GOT3 (cell line): ENCODE measurements at regions not wholly inside any gene's neighbourhood (a gene's known extent, or its start where the extent isn't known, plus 50 kb on each side); places are given as distances from the start of the nearest gene placed in this dataset.
"Not testable (repeated sequence)": the region's sequence is repeated elsewhere in the genome, so short reads cannot be mapped to it uniquely, and the experiment has no call there.

Experiments
- DNase-seq: peaks from one replicate; lab custom pipeline; 2025; ENCODE audit warnings: mixed read lengths; lab: John Stamatoyannopoulos, UW

DNA sequence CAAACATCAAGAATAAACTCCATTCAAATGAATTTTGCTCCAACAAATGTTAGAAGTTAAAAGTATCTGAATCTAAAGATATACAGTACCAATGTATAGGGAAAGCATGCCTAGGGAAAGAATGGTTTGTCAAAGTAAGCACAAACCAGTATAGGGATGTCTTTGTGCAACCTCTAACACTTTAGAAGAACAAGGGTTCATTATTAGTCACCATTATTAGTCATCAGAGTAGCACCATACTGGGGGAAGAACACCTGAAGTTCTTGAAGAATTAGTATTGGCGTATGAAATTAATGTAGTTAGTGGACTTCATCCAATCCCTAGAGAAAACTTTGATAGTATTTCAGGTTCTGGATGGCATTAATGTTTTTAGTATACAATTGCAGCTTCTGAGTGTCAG, 943.7 kb downstream of the METTL15 start:
- DNase-seq = no peak

DNA sequence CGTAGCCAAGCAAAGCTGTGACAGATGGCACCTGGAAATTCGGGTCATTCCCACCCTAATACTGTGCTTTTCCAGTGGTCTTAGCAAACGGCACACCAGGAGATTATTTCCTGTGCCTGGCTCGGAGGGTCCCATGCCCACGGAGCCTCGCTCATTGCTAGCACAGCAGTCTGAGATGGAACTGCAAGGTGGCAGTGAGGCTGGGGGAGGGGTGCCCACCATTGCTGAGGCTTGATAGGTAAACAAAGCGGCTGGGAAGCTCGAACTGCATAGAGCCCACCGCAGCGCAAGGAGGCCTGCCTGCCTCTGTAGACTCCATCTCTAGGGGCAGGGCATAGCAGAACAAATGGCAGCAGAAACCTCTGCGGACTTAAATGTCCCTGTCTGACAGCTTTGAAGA, 942.8 kb downstream of the METTL15 start:
- DNase-seq = not testable (repeated sequence)

DNA sequence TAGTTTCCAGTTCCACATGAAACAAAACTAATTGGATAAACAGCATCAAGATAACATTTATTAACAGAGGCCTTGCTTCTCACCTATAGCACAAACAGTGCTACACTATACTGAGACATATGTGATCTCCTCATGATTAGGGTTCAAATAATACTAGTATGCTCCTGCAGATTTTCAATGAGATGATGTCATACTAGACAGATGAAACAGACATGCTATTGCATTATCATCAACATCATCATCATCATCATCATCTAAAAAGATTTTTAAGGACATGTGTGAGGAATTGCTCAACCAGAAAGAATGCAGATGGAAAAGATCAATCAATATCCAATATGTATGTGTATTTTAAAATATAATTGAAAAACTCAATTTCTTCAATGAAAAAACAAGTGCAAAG, 932.3 kb downstream of the METTL15 start:
- no peak for DNase-seq

DNA sequence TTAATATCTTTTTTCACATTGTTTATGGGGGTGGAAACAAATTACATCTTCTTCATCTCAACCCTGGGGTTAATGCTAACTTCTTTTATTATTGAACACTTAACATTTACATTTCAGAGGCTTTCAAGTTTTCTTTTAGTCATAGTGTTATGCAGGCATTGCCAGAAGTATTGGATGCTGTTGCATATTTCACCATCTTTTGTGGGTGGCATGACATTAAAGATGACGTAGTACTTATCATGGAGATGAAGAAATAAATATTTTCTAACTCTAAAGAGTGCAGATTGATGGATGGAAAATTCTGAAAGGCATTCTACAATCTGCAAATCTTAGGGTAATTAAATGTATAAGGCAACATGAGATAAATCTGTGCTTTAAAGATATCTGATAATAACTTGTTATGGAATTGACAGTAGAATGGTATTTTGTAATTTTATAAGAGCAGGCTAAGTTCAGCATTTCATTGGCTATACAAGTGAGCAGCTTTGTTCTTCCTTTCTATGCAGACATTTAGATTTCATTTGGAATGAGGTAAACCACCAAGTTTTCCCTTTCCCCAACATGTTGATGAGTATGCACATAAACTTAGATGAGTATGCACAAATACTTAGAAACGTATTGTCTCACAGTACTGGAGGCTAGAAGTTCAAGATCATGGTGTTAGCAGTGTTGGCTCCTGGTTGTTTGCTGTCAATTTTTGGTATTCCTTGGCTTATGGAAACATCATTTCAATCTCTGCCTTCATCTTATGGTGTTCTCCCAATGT, 924.4 kb downstream of the METTL15 start:
- DNase-seq = no peak

DNA sequence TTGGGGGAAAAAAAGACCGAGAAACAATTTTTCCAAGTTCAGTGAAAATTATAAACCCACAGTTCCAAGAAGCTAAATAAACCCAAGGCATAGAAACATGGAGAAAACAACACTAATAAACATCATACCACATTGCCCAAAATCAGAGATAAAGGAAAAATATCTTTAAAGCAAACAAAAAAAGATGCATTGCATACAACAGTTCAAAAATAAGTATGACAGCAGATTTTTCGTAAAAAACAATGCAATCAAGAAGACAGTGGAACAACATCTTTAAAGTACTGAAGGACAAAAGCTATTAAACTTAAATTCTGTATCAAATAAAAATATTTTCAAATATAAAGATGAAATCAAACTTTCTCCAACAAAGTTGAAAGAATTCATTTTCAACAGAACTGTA, 921.3 kb downstream of the METTL15 start:
- no peak for DNase-seq

DNA sequence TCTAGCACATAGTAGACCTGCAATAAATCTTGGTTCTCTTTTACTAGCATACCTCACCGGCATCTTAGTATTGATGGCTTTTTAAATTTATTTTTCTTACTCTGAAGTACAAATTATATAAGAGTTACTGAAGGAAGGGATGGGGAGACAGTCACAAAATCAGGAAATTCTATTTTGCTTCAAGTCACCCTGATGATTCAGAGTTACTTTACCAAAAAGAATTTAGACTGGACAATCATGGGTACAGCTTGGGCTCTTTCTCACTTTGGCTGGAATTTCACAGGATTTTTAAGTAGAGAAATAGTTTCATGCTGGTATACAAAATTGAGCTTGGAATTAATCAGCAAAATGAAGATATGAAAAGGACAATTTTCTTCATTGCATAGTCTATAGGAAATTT, 919.2 kb downstream of the METTL15 start:
- DNase-seq = no peak

DNA sequence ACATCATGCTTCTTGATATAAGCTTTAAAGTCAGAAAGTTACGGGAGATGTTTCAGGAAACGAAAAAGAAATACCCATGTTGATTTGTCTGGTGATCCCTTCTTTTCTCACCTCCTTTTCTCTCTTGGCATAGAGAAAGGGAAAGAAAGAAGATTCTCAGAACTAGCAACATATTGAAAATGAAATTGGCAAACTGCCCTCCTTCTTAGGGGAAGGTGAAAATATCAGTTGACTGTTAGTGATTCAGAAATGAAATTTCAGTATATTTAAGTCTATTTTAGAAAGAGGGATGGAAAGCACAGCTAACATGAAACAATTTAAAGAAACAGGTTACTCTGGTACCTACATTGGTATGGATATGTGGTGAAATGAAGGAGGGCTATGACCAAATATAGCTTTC, 918.1 kb downstream of the METTL15 start:
- DNase-seq = no peak

DNA sequence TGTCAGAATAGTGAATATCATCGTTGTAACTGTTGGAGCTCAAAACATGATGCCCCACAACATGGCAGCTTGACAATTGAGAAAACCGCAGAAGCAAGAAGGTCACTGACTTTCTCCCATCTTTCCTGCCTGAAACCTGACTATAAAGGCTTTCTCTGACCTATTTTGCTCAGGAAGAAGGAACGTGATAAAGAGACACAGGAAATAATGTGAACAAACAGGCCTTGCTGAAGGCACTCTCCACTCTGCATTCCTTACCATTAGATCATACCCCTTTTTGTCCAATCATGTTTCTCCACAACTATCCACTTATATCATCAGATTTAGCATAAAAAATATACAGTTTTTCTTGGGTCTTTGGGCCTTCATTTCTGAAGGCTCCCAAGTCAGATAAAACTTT, 916.8 kb downstream of the METTL15 start:
- DNase-seq = no peak

DNA sequence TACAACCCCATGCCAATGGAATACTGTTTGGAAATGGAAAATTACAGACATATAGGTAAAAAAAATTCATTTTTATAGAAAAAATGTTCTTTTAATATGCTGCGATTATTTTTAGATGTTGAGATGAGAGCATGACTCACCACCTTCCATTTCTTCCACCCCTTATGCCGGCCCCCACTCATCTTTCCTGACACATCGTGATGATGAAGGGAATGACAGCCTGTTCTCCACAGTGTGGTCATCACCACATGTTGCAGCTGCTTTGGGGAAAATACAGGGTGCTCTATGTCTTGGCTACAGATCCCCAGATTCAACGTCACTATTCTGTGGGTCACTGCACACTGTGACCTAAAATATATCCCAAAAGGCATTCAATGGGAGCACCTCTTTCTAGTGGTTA, 916.2 kb downstream of the METTL15 start:
- no peak for DNase-seq

DNA sequence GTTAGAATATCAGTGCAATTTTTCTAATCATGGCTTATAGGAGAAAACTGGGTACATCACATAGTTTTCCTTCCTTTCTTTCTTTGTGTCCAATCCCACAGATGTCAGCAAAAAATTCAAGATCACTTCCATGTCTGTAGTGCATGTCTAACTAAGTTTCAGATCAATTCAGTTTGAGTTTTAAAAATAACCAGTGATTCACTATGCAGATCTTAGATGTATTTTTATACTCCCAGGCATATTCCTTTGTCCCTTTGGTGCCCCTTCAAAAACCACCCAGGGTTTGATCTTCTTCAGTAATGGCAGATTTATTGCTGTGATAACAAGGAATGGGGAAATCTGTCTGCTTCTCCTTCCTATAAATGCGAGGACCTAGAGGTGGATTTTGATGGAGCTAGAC, 915.6 kb downstream of the METTL15 start:
- DNase-seq = no peak

DNA sequence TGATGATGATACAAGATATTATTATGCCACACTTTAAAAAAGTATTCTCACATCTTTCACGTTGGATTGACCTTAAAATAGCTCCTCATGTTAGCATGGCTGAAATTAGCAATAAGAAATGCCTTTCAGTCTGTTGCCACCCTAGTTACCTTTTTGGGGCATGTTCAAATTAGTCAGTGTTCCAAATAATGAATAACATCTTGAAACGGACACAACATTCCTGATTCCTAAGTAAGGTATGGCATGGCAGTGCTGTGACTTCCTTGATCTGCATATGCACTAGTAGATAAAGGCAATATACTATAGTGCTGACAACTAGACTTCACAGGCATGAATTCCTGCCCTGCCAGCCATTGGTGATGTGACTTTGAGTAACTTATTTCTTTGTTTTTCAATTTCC, 914.5 kb downstream of the METTL15 start:
- DNase-seq = no peak

DNA sequence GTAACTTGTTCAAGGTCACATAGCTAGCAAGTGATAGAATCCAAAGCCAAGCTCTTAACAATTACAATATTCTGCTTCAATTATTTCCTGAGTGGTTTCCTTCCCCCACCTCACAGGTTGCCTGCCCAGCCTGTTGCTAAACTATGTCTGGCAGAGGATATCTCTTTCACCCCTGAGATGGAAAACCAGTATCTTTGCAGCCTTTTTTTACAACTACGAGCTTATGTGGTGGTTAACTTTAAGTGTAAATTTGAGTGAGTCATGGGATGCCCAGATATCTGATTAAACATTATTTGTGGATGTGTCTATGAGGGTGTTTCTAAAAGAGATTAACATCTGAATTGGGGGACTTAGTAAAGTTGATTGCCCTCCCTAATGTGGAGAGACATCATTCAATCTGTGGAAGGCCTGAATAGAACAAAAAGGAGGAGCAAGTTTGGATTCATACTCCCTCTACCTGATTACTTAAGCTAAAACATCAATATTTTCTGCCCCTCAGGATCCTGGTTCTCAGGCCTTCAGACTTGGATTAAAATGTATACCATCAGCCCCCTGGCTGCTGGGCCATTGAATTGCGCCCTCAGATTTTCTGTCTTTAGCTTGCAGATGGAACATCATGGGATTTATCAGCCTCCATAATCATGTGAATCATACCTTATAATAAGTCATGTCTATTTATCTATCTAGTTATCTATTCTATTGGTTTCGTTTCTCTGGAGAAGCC, 911.9 kb downstream of the METTL15 start:
- no peak for DNase-seq

DNA sequence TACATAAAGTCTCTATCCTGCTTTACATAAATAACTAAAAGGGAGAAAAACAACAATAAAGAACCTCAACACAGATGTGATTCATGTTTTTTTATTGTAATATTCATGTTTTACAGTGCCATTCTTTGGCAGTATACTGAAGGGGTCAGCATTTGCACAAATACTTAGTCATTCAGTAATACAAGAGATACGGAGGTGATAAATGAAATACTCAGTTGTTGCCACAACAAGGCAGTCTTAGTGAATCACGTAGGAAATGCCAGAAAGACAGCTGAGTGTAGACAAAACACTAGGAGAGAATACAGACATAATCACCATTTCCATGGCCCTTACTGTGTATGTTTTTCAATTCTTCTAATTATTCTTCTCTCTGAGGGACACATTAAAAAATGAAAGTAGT, 910.4 kb downstream of the METTL15 start:
- no peak for DNase-seq

DNA sequence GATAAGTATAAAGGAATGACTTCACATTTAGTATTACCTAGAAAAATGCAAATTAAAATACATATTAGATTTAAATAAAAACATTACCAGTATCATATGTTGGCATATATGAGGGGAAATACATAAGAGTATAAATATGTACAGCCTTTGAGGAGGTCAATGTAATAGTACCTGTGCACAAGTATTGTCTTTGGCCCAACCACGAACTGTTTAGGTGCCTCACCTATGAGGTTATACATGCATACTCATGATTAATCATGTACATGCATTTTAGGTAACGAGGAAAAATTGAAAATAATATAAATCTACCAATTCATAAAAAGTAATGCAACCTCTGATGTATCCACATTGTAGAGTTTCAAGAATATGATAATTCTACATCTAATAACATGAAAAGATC, 909.8 kb downstream of the METTL15 start:
- DNase-seq = no peak

DNA sequence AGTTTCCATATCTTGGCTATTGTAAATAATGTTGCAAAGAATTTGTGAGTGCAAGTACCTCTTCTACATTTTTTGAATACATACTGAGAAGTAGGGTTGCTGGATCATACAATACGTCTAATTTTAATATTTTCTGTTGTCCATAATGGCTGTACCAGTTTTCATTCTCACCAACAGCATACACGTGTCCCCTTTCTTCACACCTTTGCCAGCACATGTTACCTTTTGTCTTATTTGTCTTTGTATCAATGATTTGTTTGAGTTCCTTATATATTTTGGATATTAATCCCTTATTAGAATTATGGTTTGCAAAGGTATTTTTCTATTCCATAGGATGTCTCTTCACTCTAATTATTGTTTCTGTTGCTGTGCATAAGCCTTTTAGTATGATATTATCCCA, 904.3 kb downstream of the METTL15 start:
- no peak for DNase-seq

DNA sequence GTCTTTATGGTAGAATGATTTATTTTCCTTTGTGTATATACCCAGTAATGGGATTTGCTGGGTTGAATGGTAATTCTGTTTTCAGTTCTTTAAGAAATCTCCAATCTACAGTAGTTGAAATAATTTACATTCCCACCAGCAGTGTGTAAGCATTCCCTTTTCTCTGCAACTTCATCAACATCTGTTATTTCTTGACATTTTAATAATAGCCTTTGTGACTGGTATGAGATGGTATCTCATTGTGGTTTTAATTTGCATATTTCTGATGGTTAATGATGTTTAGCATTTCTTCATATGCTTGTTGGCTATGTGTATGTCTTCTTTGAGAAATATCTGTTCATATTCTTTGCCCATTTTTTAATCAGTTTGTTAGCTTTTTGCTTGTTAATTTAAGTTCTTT, 901.2 kb downstream of the METTL15 start:
- DNase-seq = no peak

DNA sequence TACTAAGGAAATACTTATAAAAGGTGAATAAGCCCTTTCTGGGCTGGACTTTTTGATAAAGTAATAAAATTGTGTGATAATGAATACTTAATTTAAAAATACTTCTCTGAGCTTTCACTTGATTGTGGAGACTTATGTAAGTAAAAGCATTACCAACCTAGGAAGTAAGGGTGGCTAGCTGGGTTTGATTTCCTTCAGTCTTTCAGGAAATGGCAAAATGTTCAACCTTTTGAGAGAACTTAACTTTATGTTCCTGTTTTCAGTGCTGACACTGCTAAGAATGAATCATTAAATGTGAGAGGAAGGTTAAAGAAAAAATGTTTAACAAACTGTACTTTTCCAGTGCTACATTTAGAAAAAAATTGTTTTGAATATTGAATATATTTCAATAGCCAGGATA, 900.3 kb downstream of the METTL15 start:
- DNase-seq = no peak

DNA sequence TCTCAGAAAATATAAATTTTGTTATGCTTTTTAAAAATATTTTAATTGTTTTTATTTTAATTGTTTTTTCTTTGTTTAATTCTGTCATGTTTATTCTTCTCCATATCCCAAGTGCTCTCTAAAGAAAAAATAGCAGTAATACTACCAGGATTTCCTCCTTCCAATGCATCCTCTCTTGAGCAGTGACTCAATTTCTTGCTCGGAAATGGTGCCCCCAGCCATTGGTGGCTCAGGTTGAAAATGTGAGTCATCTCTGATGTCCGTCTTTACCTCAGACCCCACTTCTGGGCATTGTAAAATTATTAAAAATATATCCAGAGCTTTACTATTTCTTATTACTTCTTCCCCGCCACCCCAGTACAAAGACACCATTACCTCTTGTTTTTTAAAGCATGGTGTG, 898.5 kb downstream of the METTL15 start:
- DNase-seq = no peak

DNA sequence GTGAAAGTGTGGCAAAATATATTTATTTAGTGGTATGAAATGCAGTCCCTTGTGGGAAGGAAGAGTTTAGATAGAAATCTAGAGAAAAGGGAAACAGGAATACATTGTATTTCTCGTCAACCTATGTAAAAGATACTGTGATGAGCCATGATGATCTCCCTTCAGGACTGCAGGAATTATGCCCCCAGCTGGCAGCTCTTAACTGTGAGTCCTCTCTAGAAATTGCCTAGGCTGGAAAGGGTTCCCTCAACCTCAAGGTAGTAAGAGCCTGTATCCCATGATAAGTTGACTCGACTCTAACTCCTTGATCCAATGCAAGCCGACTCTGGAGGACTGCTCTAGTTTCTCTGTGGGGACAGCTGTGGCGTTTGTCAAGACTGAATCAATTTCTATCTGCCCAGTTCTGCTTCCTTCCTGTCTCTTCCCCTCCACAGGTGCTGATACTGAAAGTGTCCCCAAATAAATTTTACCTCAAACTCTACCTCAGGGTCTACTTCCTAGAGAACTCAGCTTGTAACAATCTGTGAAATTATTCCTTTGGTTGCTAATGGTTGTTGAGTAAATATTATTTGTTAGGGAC, 897.3 kb downstream of the METTL15 start:
- no peak for DNase-seq

DNA sequence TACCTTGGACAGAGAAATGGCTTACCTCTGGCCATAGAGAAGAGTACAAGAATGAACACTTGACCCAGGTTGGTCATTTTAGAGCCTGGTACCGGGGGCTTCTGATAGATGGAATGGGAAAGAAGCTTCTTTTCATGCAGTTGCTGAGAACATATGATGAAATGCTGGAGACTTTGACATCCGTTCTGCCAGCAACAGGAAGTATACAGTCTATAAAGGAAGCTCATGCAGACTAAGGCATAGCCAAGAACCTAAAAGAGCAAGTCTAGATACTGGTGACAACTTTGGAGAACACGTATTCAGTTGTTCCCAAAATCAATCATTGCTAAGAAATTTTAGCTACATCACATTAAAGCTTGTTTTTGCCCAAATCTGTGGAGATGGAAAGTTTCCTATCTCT, 894.6 kb downstream of the METTL15 start:
- DNase-seq = no peak

DNA sequence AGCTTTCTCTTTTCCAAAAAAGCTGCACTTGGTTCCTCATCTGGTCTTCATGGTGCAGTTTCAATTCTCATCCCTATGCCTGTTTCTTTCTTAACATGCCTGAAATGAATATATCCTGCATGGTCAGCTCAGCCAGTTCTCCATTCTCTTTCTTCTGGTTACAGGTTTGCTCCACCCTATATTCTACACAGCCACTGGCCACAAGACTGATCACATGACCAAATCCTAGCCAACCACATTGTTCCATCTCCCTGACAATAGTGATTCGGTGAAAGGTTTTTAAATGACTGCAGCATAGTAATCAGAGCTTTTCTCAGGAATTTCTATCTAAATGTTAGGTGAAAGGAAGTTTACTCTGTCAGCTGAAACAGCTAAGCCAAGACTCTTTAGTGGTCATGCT, 891.4 kb downstream of the METTL15 start:
- DNase-seq = no peak

DNA sequence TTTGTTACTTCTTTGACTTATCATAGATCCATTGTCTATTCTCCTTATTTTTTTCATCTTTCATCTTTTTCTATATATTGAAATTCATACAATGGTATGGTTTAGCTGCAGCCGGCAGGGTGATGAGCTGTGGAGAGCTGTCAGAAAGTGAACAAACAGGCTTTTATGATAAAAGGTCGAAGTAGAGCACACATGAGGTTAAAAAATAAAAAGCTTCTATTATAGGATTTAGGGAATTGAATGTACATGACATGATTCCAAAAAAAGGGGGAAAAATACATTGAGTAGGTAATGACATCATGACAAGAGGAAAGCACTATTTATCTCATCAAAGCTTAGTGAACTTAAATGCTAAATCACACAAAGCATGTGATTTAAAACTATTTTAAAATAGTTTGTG, 884.8 kb downstream of the METTL15 start:
- no peak for DNase-seq

DNA sequence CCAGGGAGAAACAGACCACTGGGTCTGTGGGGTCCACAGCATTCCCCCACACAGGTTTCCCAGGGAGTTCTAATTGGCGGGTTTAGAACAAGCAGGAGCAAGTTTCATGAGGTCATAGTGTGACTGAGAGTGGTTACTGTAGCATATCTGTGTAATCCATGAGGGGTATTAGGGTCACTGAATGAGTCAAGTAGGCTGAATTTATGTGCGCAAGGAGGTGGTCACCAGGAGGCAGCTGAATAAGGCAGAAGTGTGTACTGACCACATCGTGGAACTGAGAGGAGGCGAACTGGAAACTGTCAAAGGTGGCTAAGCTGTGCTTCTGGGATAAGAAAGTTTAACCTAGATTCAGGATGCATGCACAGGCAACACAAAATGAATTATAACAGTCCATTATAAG, 876.0 kb downstream of the METTL15 start:
- no peak for DNase-seq

DNA sequence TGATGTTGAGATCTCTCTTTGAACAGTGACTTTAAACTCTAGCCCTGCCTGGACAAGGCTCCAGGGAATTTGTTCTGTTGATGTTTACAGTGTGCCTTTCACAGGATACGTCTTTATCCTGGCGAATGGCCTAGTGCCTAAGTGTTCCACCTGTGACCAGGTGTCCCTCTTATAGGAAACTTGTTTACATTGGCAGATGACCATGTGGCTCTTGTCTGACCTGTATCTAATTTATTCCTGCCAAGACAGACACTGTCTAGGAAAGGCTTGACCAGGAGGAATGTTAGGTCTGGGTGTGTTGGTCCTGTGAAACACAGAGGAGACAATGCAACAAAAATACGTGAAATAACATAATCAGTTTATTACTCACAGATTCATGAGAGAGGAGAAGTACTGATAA, 875.6 kb downstream of the METTL15 start:
- DNase-seq = no peak
